Sigmoid colon (tissue), 3 donors: ENCODE measurements at regions not wholly inside any gene's neighbourhood (a gene's known extent, or its start where the extent isn't known, plus 50 kb on each side); places are given as distances from the start of the nearest gene placed in this dataset.

Source experiments
- POLR2A ChIP-seq, 2 donors: fragments of 450-650 bp; IDR thresholded peaks; one replicate each; pipeline ENCODE4 v1.6.1; 2016; ENCODE audit warnings: antibody characterized with exemption in 2 of 2, mild to moderate bottlenecking in 2 of 2, moderate library complexity in 2 of 2
- TF ChIP-seq, protein P1 (sequence below), 4 experiments: fragments of 450-650 bp in 3 of 4; fragments of 200-600 bp in 1 of 4; IDR thresholded peaks; one replicate each; pipeline ENCODE4 v1.5.1; 2016 to 2019; ENCODE audit warnings: antibody characterized with exemption in 4 of 4, mild to moderate bottlenecking in 3 of 4, moderate library complexity in 2 of 4

DNA sequence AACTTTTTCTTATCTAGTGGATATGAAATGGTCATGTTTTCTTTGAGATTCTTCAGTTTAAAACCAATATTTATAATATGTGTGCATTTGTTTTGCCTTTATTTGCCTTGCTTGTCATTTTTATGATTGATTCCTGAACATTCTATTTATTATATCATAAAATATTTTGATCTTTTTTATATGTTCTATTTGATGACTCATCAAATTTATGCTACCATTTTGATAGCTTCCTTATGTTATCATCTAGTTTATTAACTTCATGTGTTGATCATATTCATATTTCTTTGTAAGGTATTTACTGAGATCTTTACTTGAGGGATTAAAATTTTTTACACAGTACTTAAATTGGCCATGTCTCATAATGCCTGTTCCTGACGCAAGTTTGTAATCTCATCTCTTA is 1650.0 kb downstream of the AMY1C start:
- TF ChIP-seq, protein P1, sequence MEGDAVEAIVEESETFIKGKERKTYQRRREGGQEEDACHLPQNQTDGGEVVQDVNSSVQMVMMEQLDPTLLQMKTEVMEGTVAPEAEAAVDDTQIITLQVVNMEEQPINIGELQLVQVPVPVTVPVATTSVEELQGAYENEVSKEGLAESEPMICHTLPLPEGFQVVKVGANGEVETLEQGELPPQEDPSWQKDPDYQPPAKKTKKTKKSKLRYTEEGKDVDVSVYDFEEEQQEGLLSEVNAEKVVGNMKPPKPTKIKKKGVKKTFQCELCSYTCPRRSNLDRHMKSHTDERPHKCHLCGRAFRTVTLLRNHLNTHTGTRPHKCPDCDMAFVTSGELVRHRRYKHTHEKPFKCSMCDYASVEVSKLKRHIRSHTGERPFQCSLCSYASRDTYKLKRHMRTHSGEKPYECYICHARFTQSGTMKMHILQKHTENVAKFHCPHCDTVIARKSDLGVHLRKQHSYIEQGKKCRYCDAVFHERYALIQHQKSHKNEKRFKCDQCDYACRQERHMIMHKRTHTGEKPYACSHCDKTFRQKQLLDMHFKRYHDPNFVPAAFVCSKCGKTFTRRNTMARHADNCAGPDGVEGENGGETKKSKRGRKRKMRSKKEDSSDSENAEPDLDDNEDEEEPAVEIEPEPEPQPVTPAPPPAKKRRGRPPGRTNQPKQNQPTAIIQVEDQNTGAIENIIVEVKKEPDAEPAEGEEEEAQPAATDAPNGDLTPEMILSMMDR (IDR thresholded peaks at IDR 0.05), result no peak
- TF ChIP-seq POLR2A (IDR thresholded peaks at IDR 0.05), result no peak
